ENCODE measurements at regions not wholly inside any gene's neighbourhood (a gene's known extent, or its start where the extent isn't known, plus 50 kb on each side); places are given as distances from the start of the nearest gene placed in this dataset.

DNA sequence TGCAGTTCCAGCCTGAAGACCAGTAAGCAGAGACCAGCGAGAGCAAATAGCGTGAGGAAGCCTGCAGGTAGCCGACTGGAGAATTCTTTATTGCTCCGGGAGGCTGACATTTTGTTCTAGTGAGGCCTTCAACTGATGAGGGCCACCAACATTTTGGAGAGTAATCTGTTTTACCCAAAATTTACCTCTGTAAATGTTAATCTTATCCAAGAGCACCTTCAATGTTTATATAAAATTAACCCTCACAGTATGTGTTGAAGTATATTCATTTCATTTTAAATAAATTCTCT is 546.4 kb upstream of the SLITRK5 start:
- H3K36me3 ChIP-seq (ENCODE audit: control insufficient read depth in 2 of 2, insufficient read depth in 2 of 2, low read length in 1 of 2), result no peaks in the 10 kb centered on the region
- no peaks in the 10 kb centered on the region for H3K4me1 ChIP-seq (ENCODE audit: control insufficient read depth in 2 of 2, insufficient read depth in 2 of 2, low read length in 1 of 2)
- 85 to 90% methylated on average over 4 of the region's 4 CpGs for WGBS, 2 donors
- H3K27ac ChIP-seq (ENCODE audit: low read depth in 2 of 2, low read length in 1 of 2), result no peak overlapping the region
- H3K27me3 ChIP-seq (ENCODE audit: control insufficient read depth in 1 of 2, insufficient read depth in 2 of 2, low read length in 2 of 2), result no peaks in the 10 kb centered on the region
- no peaks in the 10 kb centered on the region for H3K9me3 ChIP-seq (ENCODE audit: control insufficient read depth in 2 of 2, insufficient read depth in 1 of 2, low read depth in 1 of 2, low read length in 1 of 2)
- no peak overlapping the region for H3K4me3 ChIP-seq (ENCODE audit: low read depth in 1 of 2, low read length in 2 of 2)

DNA sequence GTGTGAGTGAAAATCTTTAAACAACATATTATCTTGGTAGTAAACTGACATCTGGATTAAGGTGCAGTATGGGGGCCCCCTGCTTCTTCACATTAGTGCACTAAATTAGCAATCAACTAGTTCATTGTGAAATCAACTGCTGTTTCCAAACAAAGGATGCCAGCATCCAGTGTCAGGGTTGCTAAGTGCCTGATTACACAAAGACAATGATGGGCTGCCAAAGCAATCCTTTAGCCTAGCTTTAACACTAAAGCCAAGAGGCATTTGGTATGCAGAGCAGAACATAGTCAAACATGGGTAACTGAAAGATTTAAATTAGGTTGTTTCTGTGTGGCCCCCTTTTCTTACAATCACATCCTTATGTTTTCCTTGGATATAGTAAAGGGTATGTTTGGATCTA is 543.1 kb upstream of the SLITRK5 start:
- no peaks in the 10 kb centered on the region for H3K36me3 ChIP-seq (ENCODE audit: control insufficient read depth in 2 of 2, insufficient read depth in 2 of 2, low read length in 1 of 2)

DNA sequence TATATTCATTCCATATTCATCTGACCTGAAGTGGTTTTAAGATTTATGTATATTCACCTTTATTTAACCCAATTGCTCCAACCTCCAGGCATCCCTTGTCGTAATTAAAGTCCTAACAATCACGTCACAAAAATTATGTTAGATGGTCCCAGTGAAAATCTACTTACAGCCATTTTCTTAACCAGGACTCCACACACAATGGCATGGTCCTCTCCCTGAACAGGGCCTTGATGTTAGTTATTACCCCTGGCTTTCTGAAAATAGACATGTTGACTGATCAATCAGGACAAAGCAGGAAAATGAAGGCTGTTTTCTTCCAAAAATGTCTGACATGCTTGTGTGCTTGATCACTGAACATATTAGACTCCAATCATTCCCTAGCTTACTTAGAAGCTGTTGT is 542.7 kb upstream of the SLITRK5 start:
- WGBS, 2 donors, result 77 to 80% methylated on average over 2 of the region's 2 CpGs
- no peaks in the 10 kb centered on the region for H3K9me3 ChIP-seq (ENCODE audit: control insufficient read depth in 2 of 2, insufficient read depth in 1 of 2, low read depth in 1 of 2, low read length in 1 of 2)

More for the DNA sequence above, 543.1 kb upstream of the SLITRK5 start:
- Histone ChIP-seq H3K4me1 (ENCODE audit: control insufficient read depth in 2 of 2, insufficient read depth in 2 of 2, low read length in 1 of 2) (no peaks in the 10 kb centered on the region), H3K27me3 (ENCODE audit: control insufficient read depth in 1 of 2, insufficient read depth in 2 of 2, low read length in 2 of 2) (no peaks in the 10 kb centered on the region), H3K9me3 (ENCODE audit: control insufficient read depth in 2 of 2, insufficient read depth in 1 of 2, low read depth in 1 of 2, low read length in 1 of 2) (no peaks in the 10 kb centered on the region), H3K4me3 (ENCODE audit: low read depth in 1 of 2, low read length in 2 of 2) (no peak overlapping the region), H3K27ac (ENCODE audit: low read depth in 2 of 2, low read length in 1 of 2) (no peak overlapping the region)

GRCh38 chr13:87129602-87130300 is 541.4 kb upstream of the SLITRK5 start:
- 78 to 79% methylated on average over 2 of the region's 2 CpGs for WGBS, 2 donors
- Histone ChIP-seq H3K27me3 (ENCODE audit: control insufficient read depth in 1 of 2, insufficient read depth in 2 of 2, low read length in 2 of 2) (no peaks in the 10 kb centered on the region), H3K27ac (ENCODE audit: low read depth in 2 of 2, low read length in 1 of 2) (no peak overlapping the region), H3K4me1 (ENCODE audit: control insufficient read depth in 2 of 2, insufficient read depth in 2 of 2, low read length in 1 of 2) (no peaks in the 10 kb centered on the region), H3K36me3 (ENCODE audit: control insufficient read depth in 2 of 2, insufficient read depth in 2 of 2, low read length in 1 of 2) (no peaks in the 10 kb centered on the region), H3K9me3 (ENCODE audit: control insufficient read depth in 2 of 2, insufficient read depth in 1 of 2, low read depth in 1 of 2, low read length in 1 of 2) (no peaks in the 10 kb centered on the region), H3K4me3 (ENCODE audit: low read depth in 1 of 2, low read length in 2 of 2) (no peak overlapping the region)

More for the DNA sequence above, 542.7 kb upstream of the SLITRK5 start:
- Histone ChIP-seq H3K27ac (ENCODE audit: low read depth in 2 of 2, low read length in 1 of 2) (no peak overlapping the region), H3K4me1 (ENCODE audit: control insufficient read depth in 2 of 2, insufficient read depth in 2 of 2, low read length in 1 of 2) (no peaks in the 10 kb centered on the region), H3K27me3 (ENCODE audit: control insufficient read depth in 1 of 2, insufficient read depth in 2 of 2, low read length in 2 of 2) (no peaks in the 10 kb centered on the region), H3K4me3 (ENCODE audit: low read depth in 1 of 2, low read length in 2 of 2) (no peak overlapping the region), H3K36me3 (ENCODE audit: control insufficient read depth in 2 of 2, insufficient read depth in 2 of 2, low read length in 1 of 2) (no peaks in the 10 kb centered on the region)

DNA sequence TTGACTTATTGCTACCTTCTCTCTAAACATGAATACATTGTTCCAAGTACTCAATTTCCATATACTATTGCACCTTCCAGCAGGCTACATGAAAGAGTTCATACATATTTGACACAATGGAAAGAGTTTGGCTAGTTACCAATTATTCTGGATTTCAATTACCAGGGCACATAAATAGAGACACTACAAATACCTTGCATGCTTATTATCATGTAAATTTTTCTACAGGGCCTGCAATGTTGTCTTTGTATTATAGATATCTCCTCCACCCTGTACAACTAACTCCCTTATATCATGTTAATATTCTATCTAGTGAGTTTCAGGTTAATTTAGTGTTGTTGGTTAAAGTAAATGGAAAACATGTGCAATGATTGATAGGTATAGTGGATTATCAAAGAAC is 540.7 kb upstream of the SLITRK5 start:
- H3K4me3 ChIP-seq (ENCODE audit: low read depth in 1 of 2, low read length in 2 of 2), result no peak overlapping the region
- no peak overlapping the region for H3K27ac ChIP-seq (ENCODE audit: low read depth in 2 of 2, low read length in 1 of 2)
- H3K27me3 ChIP-seq (ENCODE audit: control insufficient read depth in 1 of 2, insufficient read depth in 2 of 2, low read length in 2 of 2), result no peaks in the 10 kb centered on the region
- H3K36me3 ChIP-seq (ENCODE audit: control insufficient read depth in 2 of 2, insufficient read depth in 2 of 2, low read length in 1 of 2), result no peaks in the 10 kb centered on the region
- no peaks in the 10 kb centered on the region for H3K9me3 ChIP-seq (ENCODE audit: control insufficient read depth in 2 of 2, insufficient read depth in 1 of 2, low read depth in 1 of 2, low read length in 1 of 2)
- H3K4me1 ChIP-seq (ENCODE audit: control insufficient read depth in 2 of 2, insufficient read depth in 2 of 2, low read length in 1 of 2), result no peaks in the 10 kb centered on the region

- no peak overlapping the region for H3K4me3 ChIP-seq (ENCODE audit: low read depth in 1 of 2, low read length in 2 of 2)
These were observed 539.6 kb upstream of the SLITRK5 start for GRCh38 chr13:87131611-87132010.

GRCh38 chr13:87138866-87139265 is 532.3 kb upstream of the SLITRK5 start:
- no peaks in the 10 kb centered on the region for H3K9me3 ChIP-seq (ENCODE audit: control insufficient read depth in 2 of 2, insufficient read depth in 1 of 2, low read depth in 1 of 2, low read length in 1 of 2)
- no peaks in the 10 kb centered on the region for H3K4me1 ChIP-seq (ENCODE audit: control insufficient read depth in 2 of 2, insufficient read depth in 2 of 2, low read length in 1 of 2)
- H3K27me3 ChIP-seq (ENCODE audit: control insufficient read depth in 1 of 2, insufficient read depth in 2 of 2, low read length in 2 of 2), result no peaks in the 10 kb centered on the region
- no peaks in the 10 kb centered on the region for H3K36me3 ChIP-seq (ENCODE audit: control insufficient read depth in 2 of 2, insufficient read depth in 2 of 2, low read length in 1 of 2)
- 92 to 95% methylated on average over 3 of the region's 3 CpGs for WGBS, 2 donors
- H3K4me3 ChIP-seq (ENCODE audit: low read depth in 1 of 2, low read length in 2 of 2), result no peak overlapping the region
- H3K27ac ChIP-seq (ENCODE audit: low read depth in 2 of 2, low read length in 1 of 2), result no peak overlapping the region

More at GRCh38 chr13:87131611-87132010, 539.6 kb upstream of the SLITRK5 start:
- H3K4me1 ChIP-seq (ENCODE audit: control insufficient read depth in 2 of 2, insufficient read depth in 2 of 2, low read length in 1 of 2), result no peaks in the 10 kb centered on the region
- no peaks in the 10 kb centered on the region for H3K36me3 ChIP-seq (ENCODE audit: control insufficient read depth in 2 of 2, insufficient read depth in 2 of 2, low read length in 1 of 2)
- WGBS, 2 donors, result 61 to 65% methylated on average over 2 of the region's 2 CpGs
- H3K27ac ChIP-seq (ENCODE audit: low read depth in 2 of 2, low read length in 1 of 2), result no peak overlapping the region
- H3K9me3 ChIP-seq (ENCODE audit: control insufficient read depth in 2 of 2, insufficient read depth in 1 of 2, low read depth in 1 of 2, low read length in 1 of 2), result no peaks in the 10 kb centered on the region
- no peaks in the 10 kb centered on the region for H3K27me3 ChIP-seq (ENCODE audit: control insufficient read depth in 1 of 2, insufficient read depth in 2 of 2, low read length in 2 of 2)

DNA sequence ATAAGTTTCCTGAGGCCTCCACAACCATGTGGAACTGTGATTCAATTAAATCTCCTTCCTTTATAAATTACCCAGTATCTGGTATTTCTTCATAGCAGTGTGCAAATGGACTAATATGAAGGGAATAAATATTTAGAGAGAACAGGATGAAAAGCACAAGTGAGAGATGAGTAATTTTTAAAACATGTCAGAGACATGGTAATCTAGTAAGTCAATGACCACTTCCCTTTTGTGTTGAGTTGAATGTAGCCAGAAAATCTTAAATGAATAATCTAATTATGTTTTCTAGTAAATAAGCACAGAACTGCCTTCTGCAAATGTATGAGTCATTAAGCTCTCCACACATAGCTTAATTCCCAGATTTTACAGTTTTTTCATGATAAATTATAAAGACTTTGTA is 524.1 kb upstream of the SLITRK5 start:
- Histone ChIP-seq H3K4me3 (ENCODE audit: low read depth in 1 of 2, low read length in 2 of 2) (no peak overlapping the region), H3K36me3 (ENCODE audit: control insufficient read depth in 2 of 2, insufficient read depth in 2 of 2, low read length in 1 of 2) (no peaks in the 10 kb centered on the region), H3K9me3 (ENCODE audit: control insufficient read depth in 2 of 2, insufficient read depth in 1 of 2, low read depth in 1 of 2, low read length in 1 of 2) (no peaks in the 10 kb centered on the region), H3K27ac (ENCODE audit: low read depth in 2 of 2, low read length in 1 of 2) (no peak overlapping the region), H3K27me3 (ENCODE audit: control insufficient read depth in 1 of 2, insufficient read depth in 2 of 2, low read length in 2 of 2) (no peaks in the 10 kb centered on the region), H3K4me1 (ENCODE audit: control insufficient read depth in 2 of 2, insufficient read depth in 2 of 2, low read length in 1 of 2) (no peaks in the 10 kb centered on the region)

DNA sequence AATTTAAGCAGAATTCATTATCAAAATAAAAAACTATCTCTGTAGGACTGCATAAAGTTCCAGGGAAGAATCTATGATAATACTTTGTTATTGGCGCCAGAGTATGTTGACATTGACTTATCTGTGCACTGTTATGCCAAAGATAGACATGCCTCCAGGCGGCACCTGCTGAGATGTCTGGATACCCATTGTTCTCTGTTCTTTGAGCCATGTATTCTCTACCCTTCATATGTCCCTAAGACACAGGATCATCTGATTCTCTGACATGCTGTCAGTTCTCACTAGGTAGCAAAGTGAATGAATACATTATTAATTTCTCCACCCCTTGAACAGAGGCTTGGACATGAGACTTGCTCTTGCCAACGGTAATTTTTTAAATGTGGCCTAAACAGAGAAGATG is 517.8 kb upstream of the SLITRK5 start:
- no peaks in the 10 kb centered on the region for H3K36me3 ChIP-seq (ENCODE audit: control insufficient read depth in 2 of 2, insufficient read depth in 2 of 2, low read length in 1 of 2)
- 87 to 90% methylated on average over 3 of the region's 3 CpGs for WGBS, 2 donors
- no peak overlapping the region for H3K27ac ChIP-seq (ENCODE audit: low read depth in 2 of 2, low read length in 1 of 2)
- no peaks in the 10 kb centered on the region for H3K9me3 ChIP-seq (ENCODE audit: control insufficient read depth in 2 of 2, insufficient read depth in 1 of 2, low read depth in 1 of 2, low read length in 1 of 2)
- no peaks in the 10 kb centered on the region for H3K27me3 ChIP-seq (ENCODE audit: control insufficient read depth in 1 of 2, insufficient read depth in 2 of 2, low read length in 2 of 2)
- H3K4me3 ChIP-seq (ENCODE audit: low read depth in 1 of 2, low read length in 2 of 2), result no peak overlapping the region
- H3K4me1 ChIP-seq (ENCODE audit: control insufficient read depth in 2 of 2, insufficient read depth in 2 of 2, low read length in 1 of 2), result no peaks in the 10 kb centered on the region

GRCh38 chr13:87166348-87166747 is 504.8 kb upstream of the SLITRK5 start:
- Histone ChIP-seq H3K27me3 (ENCODE audit: control insufficient read depth in 1 of 2, insufficient read depth in 2 of 2, low read length in 2 of 2) (no peaks in the 10 kb centered on the region), H3K27ac (ENCODE audit: low read depth in 2 of 2, low read length in 1 of 2) (no peak overlapping the region), H3K4me1 (ENCODE audit: control insufficient read depth in 2 of 2, insufficient read depth in 2 of 2, low read length in 1 of 2) (no peaks in the 10 kb centered on the region), H3K36me3 (ENCODE audit: control insufficient read depth in 2 of 2, insufficient read depth in 2 of 2, low read length in 1 of 2) (no peaks in the 10 kb centered on the region), H3K4me3 (ENCODE audit: low read depth in 1 of 2, low read length in 2 of 2) (no peak overlapping the region), H3K9me3 (ENCODE audit: control insufficient read depth in 2 of 2, insufficient read depth in 1 of 2, low read depth in 1 of 2, low read length in 1 of 2) (peaks cover 0 to 7% of the 10 kb centered on the region in 2 donors)
- WGBS, 2 donors, result 76 to 77% methylated on average over 3 of the region's 3 CpGs

All from esophagus (tissue), 2 donors.